ENCODE measurements at regions not wholly inside any gene's neighbourhood (a gene's known extent, or its start where the extent isn't known, plus 50 kb on each side); places are given as distances from the start of the nearest gene placed in this dataset.

GRCh38 chr7:35401217-35401879 is 147.4 kb upstream of the TBX20 start:
- no peak for TF ChIP-seq CTCF (IDR thresholded peaks at IDR 0.05)
- TF ChIP-seq POLR2A (IDR thresholded peaks at IDR 0.05) = no peak
